ENCODE measurements at regions not wholly inside any gene's neighbourhood (a gene's known extent, or its start where the extent isn't known, plus 50 kb on each side); places are given as distances from the start of the nearest gene placed in this dataset.

DNA sequence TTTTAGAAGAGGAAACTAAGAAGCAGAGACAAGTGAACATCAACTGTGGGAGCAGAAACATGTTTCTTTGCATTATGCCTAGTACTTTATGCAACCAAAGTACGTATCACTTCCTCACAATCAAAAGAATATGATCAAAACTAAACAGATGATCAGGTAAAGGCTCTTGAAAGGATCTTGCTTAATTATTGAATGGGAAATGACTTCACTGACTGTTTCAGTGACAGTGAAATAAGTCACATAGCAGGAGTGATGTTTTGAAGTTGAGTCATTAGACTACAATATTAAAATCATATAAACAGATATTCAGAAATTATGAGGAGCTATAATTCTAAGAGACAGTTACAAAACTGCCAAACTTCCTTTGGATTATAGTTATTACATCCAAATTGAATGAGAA, 527.3 kb downstream of the MTRR start:
- no peaks in the 10 kb centered on the region for H3K36me3 ChIP-seq (ENCODE audit: control insufficient read depth in 2 of 4, insufficient read depth in 4 of 4, low read length in 3 of 4)
- H3K27me3 ChIP-seq (replicated peaks in 1 of 4; ENCODE audit: control insufficient read depth in 3 of 4, extremely low read depth in 1 of 4, insufficient read depth in 3 of 4, low read length in 3 of 4) = no peaks in the 10 kb centered on the region
- H3K4me2 ChIP-seq (ENCODE audit: insufficient read depth in 1 of 2, low read depth in 2 of 2, low read length in 2 of 2) = no peak overlapping the region
- no peak overlapping the region for H2BK20ac ChIP-seq (ENCODE audit: low read length)
- no peak overlapping the region for H3K56ac ChIP-seq (replicated peaks; ENCODE audit: insufficient read length, low read depth, low read length)
- H2BK5ac ChIP-seq (ENCODE audit: low read depth, low read length) = no peak overlapping the region
- no peak overlapping the region for H3K9ac ChIP-seq (replicated peaks in 1 of 4; ENCODE audit: extremely low read depth in 1 of 4, low read depth in 3 of 4, low read length in 3 of 4)
- ChIA-PET CTCF (ENCODE audit: partially characterized antibody) (no interaction called here), POLR2A (ENCODE audit: partially characterized antibody) (no interaction called here)
- no peaks in the 10 kb centered on the region for H3K23me2 ChIP-seq (ENCODE audit: low read depth, low read length)
- no peaks in the 10 kb centered on the region for H3K79me2 ChIP-seq (ENCODE audit: control insufficient read depth in 1 of 2, insufficient read depth in 2 of 2, low read length in 2 of 2)
- no peaks in the 10 kb centered on the region for H3K4me1 ChIP-seq (replicated peaks in 1 of 4; ENCODE audit: control insufficient read depth in 3 of 4, insufficient read depth in 4 of 4, low read length in 3 of 4)
- H2BK15ac ChIP-seq (ENCODE audit: low read length) = no peak overlapping the region
- H3K18ac ChIP-seq (ENCODE audit: extremely low read depth, low read length) = no peak overlapping the region
- no peaks in the 10 kb centered on the region for H3K9me3 ChIP-seq (ENCODE audit: insufficient read depth in 2 of 2, low read depth in 1 of 2, low read length in 1 of 2)
- DNase-seq (ENCODE audit: low read depth in 1 of 2, low spot score in 2 of 2) = no peak
- H2AK5ac ChIP-seq (ENCODE audit: low read depth, low read length) = no peak overlapping the region
- no peak overlapping the region for H4K91ac ChIP-seq (replicated peaks; ENCODE audit: insufficient read length, low read length)
- no peak overlapping the region for H4K8ac ChIP-seq (ENCODE audit: extremely low read depth, insufficient read depth, low read length)
- H3K27ac ChIP-seq (ENCODE audit: low read depth, low read length) = no peak overlapping the region
- H2BK120ac ChIP-seq (replicated peaks; ENCODE audit: low read depth, low read length) = no peak overlapping the region
- TF ChIP-seq MAFK (IDR thresholded peaks at IDR 0.05; ENCODE audit: low read depth, low read length) = no peak
- no peak for TF ChIP-seq SP2 (IDR thresholded peaks at IDR 0.05; ENCODE audit: low read length)
- TF ChIP-seq RBBP5 (IDR thresholded peaks at IDR 0.05; ENCODE audit: borderline replicate concordance, low read depth, low read length) = no peak
- no peak for TF ChIP-seq HDAC6 (IDR thresholded peaks at IDR 0.05; ENCODE audit: low read depth, low read length)
- TF ChIP-seq CBX5 (IDR thresholded peaks at IDR 0.05; ENCODE audit: low read depth, low read length) = no peak
- TF ChIP-seq TAF7 (optimal IDR thresholded peaks at IDR 0.05; ENCODE audit: borderline replicate concordance, low read depth, low read length) = no peak
- no peak for TF ChIP-seq BRCA1 (IDR thresholded peaks at IDR 0.05; ENCODE audit: low read depth, low read length)
- no peak for TF ChIP-seq GABPA (IDR thresholded peaks at IDR 0.05; ENCODE audit: borderline replicate concordance, insufficient read depth, low read length)
- TF ChIP-seq JUN (IDR thresholded peaks at IDR 0.05; ENCODE audit: low read depth, low read length) = no peak
- TF ChIP-seq CHD2 (IDR thresholded peaks at IDR 0.05; ENCODE audit: low read length) = no peak
- no peak for TF ChIP-seq TAF1 (IDR thresholded peaks at IDR 0.05; ENCODE audit: low read depth, low read length)
- H3K4me3 ChIP-seq (ENCODE audit: extremely low read depth in 1 of 4, insufficient read depth in 2 of 4, low read depth in 3 of 4, low read length in 4 of 4) = no peak overlapping the region
- no peak overlapping the region for H4K5ac ChIP-seq (ENCODE audit: insufficient read length, low read depth, low read length)
- H3K23ac ChIP-seq (ENCODE audit: insufficient read length) = no peak overlapping the region
- FAIRE-seq = no peak
- H3K4ac ChIP-seq (replicated peaks; ENCODE audit: insufficient read length, low read depth, low read length) = no peak overlapping the region
- H4K20me1 ChIP-seq (replicated peaks in 1 of 2; ENCODE audit: control insufficient read depth in 1 of 2, insufficient read depth in 2 of 2, low read length in 2 of 2) = no peaks in the 10 kb centered on the region
- H3K79me1 ChIP-seq (ENCODE audit: low read depth, low read length) = no peaks in the 10 kb centered on the region
- no peak overlapping the region for H2AFZ ChIP-seq (ENCODE audit: low read length)
- no peak overlapping the region for H2BK12ac ChIP-seq (ENCODE audit: low read depth, low read length)
- 95% methylated on average over 1 of the region's 1 CpG; no CpG with 5 or more reads in 1 of the 2 experiments for WGBS, 2 experiments (ENCODE audit: extremely low coverage in 1 of 2, insufficient coverage in 1 of 2, insufficient read length in 1 of 2, insufficient replicate concordance in 2 of 2, low coverage in 1 of 2, low lambda C conversion rate in 2 of 2, missing lambda C conversion rate in 1 of 2)
- no peak overlapping the region for H3K14ac ChIP-seq (ENCODE audit: insufficient read length)

Measured in H1 (cell line).